Mucosa of stomach (tissue), 1 donor: ENCODE measurements at regions not wholly inside any gene's neighbourhood (a gene's known extent, or its start where the extent isn't known, plus 50 kb on each side); places are given as distances from the start of the nearest gene placed in this dataset.
"Not testable (repeated sequence)": the region's sequence is repeated elsewhere in the genome, so short reads cannot be mapped to it uniquely, and the experiment has no call there.

Experiments
- H3K27me3 ChIP-seq: one replicate; pipeline ENCODE4 v1.7.0; 2013; ENCODE audit warnings: mild to moderate bottlenecking, low read length; ENCODE audit not compliant: control insufficient read depth, insufficient read depth
- H3K36me3 ChIP-seq: one replicate; pipeline ENCODE4 v1.7.0; 2013; ENCODE audit warnings: low read length; ENCODE audit not compliant: control insufficient read depth, insufficient read depth
- H3K4me1 ChIP-seq: one replicate; pipeline ENCODE4 v1.7.0; 2013; ENCODE audit warnings: mild to moderate bottlenecking, low read length; ENCODE audit not compliant: control insufficient read depth, insufficient read depth
- H3K4me3 ChIP-seq: one replicate; pipeline ENCODE4 v1.7.0; 2013; ENCODE audit warnings: low read length
- H3K9ac ChIP-seq: one replicate; pipeline ENCODE4 v1.7.0; 2013; ENCODE audit warnings: mild to moderate bottlenecking, low read length, moderate library complexity
- H3K9me3 ChIP-seq: one replicate; pipeline ENCODE4 v1.7.0; 2013; ENCODE audit warnings: mild to moderate bottlenecking, low read length, moderate library complexity; ENCODE audit not compliant: control insufficient read depth
- donor health status: Pancreatic carcinoma.

- Histone ChIP-seq H3K9ac (no peak overlapping the region), H3K4me1 (no peaks in the 10 kb centered on the region), H3K27me3 (no peaks in the 10 kb centered on the region), H3K9me3 (no peaks in the 10 kb centered on the region), H3K4me3 (no peak overlapping the region), H3K36me3 (no peaks in the 10 kb centered on the region)
Observed at GRCh38 chr2:62654876-62655359, 50.6 kb upstream of the EHBP1 start.

DNA sequence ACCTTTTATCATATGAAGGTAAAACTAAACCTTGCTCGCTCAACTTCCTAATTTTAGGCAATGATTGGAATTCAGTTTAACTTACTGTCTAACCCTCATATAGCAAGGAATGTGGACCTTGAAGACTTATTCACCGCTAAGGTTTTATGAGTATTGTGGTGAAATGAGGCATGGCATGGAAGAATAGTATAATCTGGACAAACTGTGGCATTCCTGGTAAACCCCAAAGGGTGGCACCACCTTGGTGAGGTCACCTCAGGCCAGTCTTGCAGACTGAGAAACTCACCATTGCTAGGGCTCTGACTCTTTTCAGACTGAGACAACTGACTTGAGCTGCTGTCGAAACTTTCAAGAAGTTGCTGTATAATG lies 51.1 kb upstream of the EHBP1 start:
- Histone ChIP-seq H3K27me3 (no peaks in the 10 kb centered on the region), H3K4me1 (no peaks in the 10 kb centered on the region), H3K36me3 (no peaks in the 10 kb centered on the region), H3K9me3 (no peaks in the 10 kb centered on the region), H3K9ac (no peak overlapping the region), H3K4me3 (no peak overlapping the region)

DNA sequence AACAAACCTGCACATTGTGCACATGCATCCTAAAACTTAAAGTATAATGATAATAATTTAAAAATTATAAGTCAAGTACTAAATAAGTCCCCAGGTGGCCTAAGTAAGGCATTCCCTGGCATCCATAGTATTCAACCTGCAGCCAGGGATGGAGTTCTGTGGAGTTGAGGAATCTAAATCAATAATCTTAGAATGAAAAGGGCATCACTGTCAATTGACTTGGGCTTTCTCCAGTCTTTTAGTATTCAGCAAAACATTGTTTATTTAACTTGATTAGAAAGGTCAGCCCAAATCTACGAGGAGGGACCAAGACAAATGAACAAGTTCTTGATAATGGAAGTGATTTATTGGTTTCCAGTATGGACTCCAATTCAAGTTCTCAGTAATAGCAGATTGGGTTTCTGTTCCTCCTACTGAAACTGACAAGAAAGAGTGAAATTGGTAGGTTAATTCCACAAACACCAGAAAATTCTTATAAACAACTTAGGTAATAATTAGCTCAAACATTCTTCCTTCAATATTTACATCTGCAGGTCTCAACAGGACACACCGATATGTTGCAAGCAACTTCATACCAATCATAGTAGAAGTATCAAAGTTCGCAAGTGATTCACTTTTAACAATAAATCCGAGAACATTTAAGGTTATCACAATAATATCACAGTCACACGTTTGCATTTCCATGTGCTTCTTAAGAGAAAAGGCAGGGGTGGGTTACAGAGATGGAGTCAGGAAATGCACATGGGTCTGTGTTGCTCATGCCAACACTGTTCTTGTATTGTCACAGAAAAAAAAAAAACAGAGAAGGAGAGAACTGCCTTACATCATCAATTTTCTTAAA lies 51.7 kb upstream of the EHBP1 start:
- Histone ChIP-seq H3K27me3 (no peaks in the 10 kb centered on the region), H3K4me1 (no peaks in the 10 kb centered on the region), H3K36me3 (no peaks in the 10 kb centered on the region), H3K9me3 (no peaks in the 10 kb centered on the region), H3K9ac (no peak overlapping the region), H3K4me3 (no peak overlapping the region)

GRCh38 chr2:62649087-62649486 lies 56.4 kb upstream of the EHBP1 start:
- not testable (repeated sequence) for H3K4me1 ChIP-seq, H3K9me3 ChIP-seq, H3K4me3 ChIP-seq, H3K27me3 ChIP-seq, H3K9ac ChIP-seq, H3K36me3 ChIP-seq

- no peaks in the 10 kb centered on the region for H3K36me3 ChIP-seq
- no peak overlapping the region for H3K9ac ChIP-seq
- no peaks in the 10 kb centered on the region for H3K27me3 ChIP-seq
- H3K4me3 ChIP-seq = no peak overlapping the region
- H3K4me1 ChIP-seq = no peaks in the 10 kb centered on the region
- no peaks in the 10 kb centered on the region for H3K9me3 ChIP-seq
Observed at GRCh38 chr2:62643100-62643471, 62.4 kb upstream of the EHBP1 start.

DNA sequence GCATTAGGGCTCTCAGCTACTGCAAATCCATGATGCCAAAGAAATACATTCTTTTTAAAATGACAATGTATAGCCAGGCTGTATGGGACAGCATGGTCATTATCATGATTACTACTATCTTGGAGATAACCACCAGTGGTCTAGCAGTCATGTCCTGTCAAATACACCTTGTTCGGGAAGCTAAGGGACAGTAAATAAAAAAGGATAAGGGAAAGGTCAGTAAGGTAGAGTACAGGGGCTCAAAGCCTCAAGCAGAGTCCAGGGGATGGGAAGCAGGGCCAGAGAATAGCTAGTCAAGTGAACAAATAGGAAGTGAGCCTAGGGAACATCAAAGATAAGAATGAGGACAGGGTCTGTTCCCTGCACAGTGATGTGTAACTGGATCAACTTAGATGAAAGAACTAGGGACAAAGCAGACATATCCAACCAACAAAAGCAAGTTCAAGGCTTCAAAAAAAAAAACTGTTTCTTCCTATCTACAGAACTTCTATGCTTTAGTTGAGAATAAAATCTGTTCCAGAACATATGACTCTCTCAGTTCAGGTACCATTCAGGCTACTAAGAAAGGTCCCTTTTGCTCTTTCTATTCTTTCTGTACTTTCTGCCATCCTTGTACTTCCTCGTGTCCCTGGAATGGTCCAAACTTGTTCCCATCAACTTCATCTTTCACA lies 62.9 kb upstream of the EHBP1 start:
- Histone ChIP-seq H3K4me3 (no peak overlapping the region), H3K4me1 (no peaks in the 10 kb centered on the region), H3K9ac (no peak overlapping the region), H3K9me3 (no peaks in the 10 kb centered on the region), H3K27me3 (no peaks in the 10 kb centered on the region), H3K36me3 (no peaks in the 10 kb centered on the region)

GRCh38 chr2:62641936-62642335 lies 63.6 kb upstream of the EHBP1 start:
- no peaks in the 10 kb centered on the region for H3K4me1 ChIP-seq
- H3K9me3 ChIP-seq = no peaks in the 10 kb centered on the region
- no peak overlapping the region for H3K4me3 ChIP-seq
- H3K36me3 ChIP-seq = no peaks in the 10 kb centered on the region
- no peaks in the 10 kb centered on the region for H3K27me3 ChIP-seq
- no peak overlapping the region for H3K9ac ChIP-seq

DNA sequence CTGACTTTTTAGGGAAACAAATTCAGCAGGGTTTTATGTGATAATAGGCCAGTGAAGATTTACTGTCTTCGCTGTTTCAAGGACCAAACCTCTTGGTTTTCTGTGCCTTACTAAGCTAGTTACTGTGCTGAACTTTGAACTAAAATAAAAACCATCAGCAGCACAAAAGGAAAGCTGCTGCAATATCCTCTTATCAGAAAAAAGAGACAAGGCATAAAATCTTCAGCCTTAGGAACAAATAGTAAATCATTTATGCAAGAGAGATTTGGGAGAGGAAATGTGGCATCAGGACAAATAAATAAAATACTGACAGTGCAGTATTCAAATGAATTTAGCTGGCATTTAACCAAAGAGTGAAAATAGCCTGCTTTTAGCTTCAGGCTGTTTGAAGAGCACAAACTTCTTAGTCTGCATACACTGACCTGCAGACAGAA lies 64.1 kb upstream of the EHBP1 start:
- no peaks in the 10 kb centered on the region for H3K4me1 ChIP-seq
- no peaks in the 10 kb centered on the region for H3K27me3 ChIP-seq
- no peaks in the 10 kb centered on the region for H3K9me3 ChIP-seq
- no peaks in the 10 kb centered on the region for H3K36me3 ChIP-seq
- no peak overlapping the region for H3K4me3 ChIP-seq
- H3K9ac ChIP-seq = no peak overlapping the region

DNA sequence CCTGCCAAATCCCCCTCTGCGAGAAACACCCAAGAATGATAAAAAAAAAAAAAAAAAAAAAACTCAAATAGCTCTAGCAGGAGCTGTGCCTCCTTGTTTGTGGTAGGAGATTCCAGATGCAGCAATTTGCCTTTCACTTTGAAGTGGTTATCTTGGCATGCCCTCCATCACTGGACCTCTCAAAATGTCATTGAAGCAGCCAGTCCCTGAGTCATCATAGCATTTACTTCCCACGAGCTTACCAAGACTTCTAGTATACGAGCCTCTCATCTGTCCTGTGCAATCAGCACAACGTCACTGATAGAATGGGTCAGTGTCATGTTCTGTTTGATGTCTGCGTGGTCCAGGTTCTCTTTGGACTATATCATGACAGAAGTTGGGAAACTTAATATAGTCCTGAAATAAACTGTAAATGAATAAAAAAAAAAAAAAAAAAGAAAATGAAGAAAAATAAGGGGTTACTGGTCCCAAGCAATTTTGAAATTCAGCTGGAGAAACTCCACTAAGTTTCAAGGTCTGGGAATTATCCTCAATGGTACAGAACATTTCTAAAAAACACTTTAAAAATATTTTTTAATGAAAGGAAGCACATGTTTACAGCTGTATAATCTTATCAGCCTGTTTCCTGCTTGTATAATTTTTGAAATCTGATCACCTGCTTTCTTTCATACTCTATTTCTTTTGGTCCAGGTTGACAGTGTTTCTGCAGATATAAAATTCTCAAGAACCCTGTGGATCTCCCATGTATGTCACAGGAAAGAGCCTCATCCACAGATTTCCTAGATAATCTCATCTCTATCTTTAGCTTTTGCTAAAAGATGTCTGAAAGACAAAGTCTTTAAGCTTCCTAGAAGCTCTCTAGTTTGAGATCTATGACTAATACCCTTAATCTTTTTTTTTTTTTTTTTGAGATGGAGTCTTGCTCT lies 74.1 kb upstream of the EHBP1 start:
- no peaks in the 10 kb centered on the region for H3K9me3 ChIP-seq
- no peaks in the 10 kb centered on the region for H3K27me3 ChIP-seq
- no peaks in the 10 kb centered on the region for H3K36me3 ChIP-seq
- H3K9ac ChIP-seq = no peak overlapping the region
- no peak overlapping the region for H3K4me3 ChIP-seq
- no peaks in the 10 kb centered on the region for H3K4me1 ChIP-seq

GRCh38 chr2:62630206-62630605 lies 75.3 kb upstream of the EHBP1 start:
- not testable (repeated sequence) for H3K4me3 ChIP-seq, H3K36me3 ChIP-seq, H3K4me1 ChIP-seq, H3K9ac ChIP-seq, H3K9me3 ChIP-seq, H3K27me3 ChIP-seq

GRCh38 chr2:62629310-62629709 lies 76.2 kb upstream of the EHBP1 start:
- H3K9me3 ChIP-seq = not testable (repeated sequence)

GRCh38 chr2:62627667-62628066 lies 77.8 kb upstream of the EHBP1 start:
- H3K27me3 ChIP-seq = no peaks in the 10 kb centered on the region
- H3K9ac ChIP-seq = no peak overlapping the region
- no peaks in the 10 kb centered on the region for H3K4me1 ChIP-seq
- H3K4me3 ChIP-seq = no peak overlapping the region
- no peaks in the 10 kb centered on the region for H3K9me3 ChIP-seq
- no peaks in the 10 kb centered on the region for H3K36me3 ChIP-seq

More at GRCh38 chr2:62629310-62629709, 76.2 kb upstream of the EHBP1 start:
- not testable (repeated sequence) for H3K9ac ChIP-seq, H3K4me1 ChIP-seq, H3K27me3 ChIP-seq, H3K4me3 ChIP-seq, H3K36me3 ChIP-seq
